Urinary bladder (tissue), 3 donors: ENCODE measurements at regions not wholly inside any gene's neighbourhood (a gene's known extent, or its start where the extent isn't known, plus 50 kb on each side); places are given as distances from the start of the nearest gene placed in this dataset.
"Not testable (repeated sequence)": the region's sequence is repeated elsewhere in the genome, so short reads cannot be mapped to it uniquely, and the experiment has no call there.

Source experiments
- DNase-seq: peaks from one replicate; pipeline ENCODE4 v3.0.0-alpha.2; 2015; ENCODE audit errors: extremely low spot score
- H3K27ac ChIP-seq: one replicate; pipeline ENCODE4 v1.5.1; 2013; ENCODE audit warnings: low read depth, mild to moderate bottlenecking, moderate library complexity
- H3K36me3 ChIP-seq: one replicate; pipeline ENCODE4 v1.6.1; 2013; ENCODE audit warnings: mild to moderate bottlenecking, moderate library complexity; ENCODE audit not compliant: insufficient read depth
- H3K4me1 ChIP-seq: one replicate; pipeline ENCODE4 v1.6.1; 2013; ENCODE audit warnings: mild to moderate bottlenecking, moderate library complexity; ENCODE audit not compliant: insufficient read depth
- H3K4me3 ChIP-seq: one replicate; pipeline ENCODE4 v1.5.1; 2013; ENCODE audit warnings: low read depth, low read length
- WGBS: extraction: QIAGEN DNeasy Blood & Tissue Kit; methylation state at CpG from one replicate; pipeline ENCODE4 v1.1.7; 2013; 5-methylcytosine and 5-hydroxymethylcytosine counted together
- donor health status: healthy with polysubstance abuse.
- donor health status: healthy.

GRCh38 chr2:20949256-20949655, 94.6 kb downstream of the APOB start:
- no peaks in the 10 kb centered on the region for H3K36me3 ChIP-seq
- no peaks in the 10 kb centered on the region for H3K4me1 ChIP-seq
- H3K27ac ChIP-seq, result no peak overlapping the region
- no peak overlapping the region for H3K4me3 ChIP-seq
- 68% methylated on average over 12 of the region's 12 CpGs for WGBS
- no peak for DNase-seq

- WGBS, result 74% methylated on average over 3 of the region's 3 CpGs
- no peaks in the 10 kb centered on the region for H3K4me1 ChIP-seq
- no peaks in the 10 kb centered on the region for H3K36me3 ChIP-seq
- H3K27ac ChIP-seq, result no peak overlapping the region
- no peak overlapping the region for H3K4me3 ChIP-seq
- no peak for DNase-seq
Observed at GRCh38 chr2:20946468-20946867, 97.4 kb downstream of the APOB start.

GRCh38 chr2:20943721-20944120, 100.2 kb downstream of the APOB start:
- DNase-seq, H3K4me3 ChIP-seq, H3K27ac ChIP-seq, H3K36me3 ChIP-seq, H3K4me1 ChIP-seq: not testable (repeated sequence)
- WGBS, result 85% methylated on average over 6 of the region's 6 CpGs

GRCh38 chr2:20942646-20943125, 101.2 kb downstream of the APOB start:
- WGBS, result 66% methylated on average over 5 of the region's 5 CpGs

GRCh38 chr2:20940856-20941255, 103.0 kb downstream of the APOB start:
- no peaks in the 10 kb centered on the region for H3K4me1 ChIP-seq
- WGBS, result 74% methylated on average over 7 of the region's 7 CpGs
- no peaks in the 10 kb centered on the region for H3K36me3 ChIP-seq
- no peak overlapping the region for H3K4me3 ChIP-seq
- no peak overlapping the region for H3K27ac ChIP-seq
- no peak for DNase-seq

More at GRCh38 chr2:20942646-20943125, 101.2 kb downstream of the APOB start:
- Histone ChIP-seq H3K4me1 (no peaks in the 10 kb centered on the region), H3K36me3 (no peaks in the 10 kb centered on the region), H3K4me3 (no peak overlapping the region), H3K27ac (no peak overlapping the region)
- DNase-seq, result no peak

GRCh38 chr2:20939931-20940795, 103.7 kb downstream of the APOB start:
- WGBS, result 32% methylated on average over 13 of the region's 13 CpGs
- no peak overlapping the region for H3K27ac ChIP-seq

GRCh38 chr2:20937353-20937752, 106.5 kb downstream of the APOB start:
- DNase-seq, result no peak
- Histone ChIP-seq H3K27ac (no peak overlapping the region), H3K36me3 (no peaks in the 10 kb centered on the region), H3K4me1 (no peaks in the 10 kb centered on the region), H3K4me3 (no peak overlapping the region)
- WGBS, result 70% methylated on average over 1 of the region's 1 CpG

More at GRCh38 chr2:20939931-20940795, 103.7 kb downstream of the APOB start:
- Histone ChIP-seq H3K4me1 (no peaks in the 10 kb centered on the region), H3K36me3 (no peaks in the 10 kb centered on the region), H3K4me3 (no peak overlapping the region)
- DNase-seq, result peak; percentile 72

- WGBS, result 86% methylated on average over 11 of the region's 11 CpGs
- Histone ChIP-seq H3K4me1 (no peaks in the 10 kb centered on the region), H3K4me3 (no peak overlapping the region), H3K27ac (no peak overlapping the region), H3K36me3 (no peaks in the 10 kb centered on the region)
- DNase-seq, result no peak
Observed at GRCh38 chr2:20935168-20935775, 108.6 kb downstream of the APOB start.

- WGBS, result 48% methylated on average over 2 of the region's 2 CpGs
- DNase-seq, result no peak
- H3K36me3 ChIP-seq, result no peaks in the 10 kb centered on the region
- no peaks in the 10 kb centered on the region for H3K4me1 ChIP-seq
- no peak overlapping the region for H3K27ac ChIP-seq
- H3K4me3 ChIP-seq, result no peak overlapping the region
Observed at GRCh38 chr2:20934236-20934635, 109.6 kb downstream of the APOB start.

GRCh38 chr2:20933714-20934113, 110.2 kb downstream of the APOB start:
- no peak overlapping the region for H3K27ac ChIP-seq
- H3K4me3 ChIP-seq, result no peak overlapping the region
- WGBS, result 49% methylated on average over 1 of the region's 1 CpG
- no peaks in the 10 kb centered on the region for H3K36me3 ChIP-seq
- no peaks in the 10 kb centered on the region for H3K4me1 ChIP-seq
- DNase-seq, result no peak

GRCh38 chr2:20931346-20931745, 108.4 kb upstream of the LDAH start:
- Histone ChIP-seq H3K27ac (no peak overlapping the region), H3K4me3 (no peak overlapping the region), H3K4me1 (no peaks in the 10 kb centered on the region), H3K36me3 (no peaks in the 10 kb centered on the region)
- 58% methylated on average over 2 of the region's 2 CpGs for WGBS
- DNase-seq, result no peak

- Histone ChIP-seq H3K27ac (no peak overlapping the region), H3K36me3 (no peaks in the 10 kb centered on the region), H3K4me1 (no peaks in the 10 kb centered on the region), H3K4me3 (no peak overlapping the region)
- WGBS, result 17% methylated on average over 3 of the region's 3 CpGs
- DNase-seq, result no peak
Observed at GRCh38 chr2:20930928-20931327, 108.0 kb upstream of the LDAH start.

GRCh38 chr2:20929721-20930120, 106.8 kb upstream of the LDAH start:
- Histone ChIP-seq H3K36me3 (no peaks in the 10 kb centered on the region), H3K4me1 (no peaks in the 10 kb centered on the region), H3K4me3 (no peak overlapping the region), H3K27ac (no peak overlapping the region)
- DNase-seq, result no peak

- H3K36me3 ChIP-seq, result no peaks in the 10 kb centered on the region
- no peaks in the 10 kb centered on the region for H3K4me1 ChIP-seq
- no peak overlapping the region for H3K27ac ChIP-seq
- WGBS, result 73% methylated on average over 3 of the region's 3 CpGs
- DNase-seq, result no peak
- no peak overlapping the region for H3K4me3 ChIP-seq
Observed at GRCh38 chr2:20928617-20929016, 105.7 kb upstream of the LDAH start.
